Uterus (tissue), 2 donors: ENCODE measurements at regions not wholly inside any gene's neighbourhood (a gene's known extent, or its start where the extent isn't known, plus 50 kb on each side); places are given as distances from the start of the nearest gene placed in this dataset.

Source experiments
- CTCF ChIP-seq, 4 experiments: fragments of 200-600 bp in 2 of 4; fragments of 450-650 bp in 2 of 4; sonication (generic) in 2 of 4; IDR thresholded peaks; one replicate each; pipeline ENCODE4 v1.5.1; 2016 to 2019; ENCODE audit warnings: antibody characterized with exemption in 4 of 4, mild to moderate bottlenecking in 2 of 4, moderate library complexity in 1 of 4
- POLR2A ChIP-seq, 2 donors: fragments of 450-650 bp; IDR thresholded peaks; one replicate each; pipeline ENCODE4 v1.6.1; 2016; ENCODE audit warnings: antibody characterized with exemption in 2 of 2, mild to moderate bottlenecking in 1 of 2, moderate library complexity in 1 of 2

DNA sequence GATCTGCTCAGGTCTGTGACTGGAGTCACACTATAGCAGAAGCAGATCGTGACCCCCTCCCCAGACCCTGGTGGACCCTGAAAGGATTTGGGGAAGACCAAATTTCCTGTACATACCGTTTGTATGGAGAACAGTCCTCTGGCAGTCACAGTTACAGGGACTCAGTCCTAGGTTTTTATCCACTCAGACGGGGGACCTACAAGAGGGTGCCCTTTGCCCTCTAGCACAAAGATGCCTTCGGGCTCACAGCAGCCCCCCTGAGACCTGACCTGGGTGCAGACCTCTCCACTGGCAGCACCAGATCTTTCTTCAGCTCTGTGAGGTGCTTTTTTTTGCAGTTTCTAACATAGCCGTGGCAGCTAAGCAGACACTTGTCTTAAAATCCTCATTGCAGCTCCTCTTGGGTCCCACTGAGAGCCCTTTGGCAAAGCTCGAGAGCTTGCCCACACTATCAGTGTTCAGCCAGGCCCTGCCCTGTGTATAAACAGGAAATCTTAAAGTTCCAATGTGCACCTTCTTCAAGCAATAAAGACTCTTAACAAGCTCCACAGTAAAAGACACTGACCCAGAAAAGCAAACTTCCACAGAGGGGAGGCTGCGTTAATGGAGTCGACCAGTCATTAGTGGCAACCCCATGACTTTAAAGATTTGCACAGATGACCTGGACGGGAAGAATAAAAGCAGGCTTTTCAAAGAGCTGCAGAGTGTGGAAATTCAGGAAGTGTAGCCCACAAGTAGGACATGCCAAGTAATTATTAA is 71.8 kb upstream of the LHFPL2 start:
- TF ChIP-seq CTCF (IDR thresholded peaks at IDR 0.05), result no peak
- no peak for TF ChIP-seq POLR2A (IDR thresholded peaks at IDR 0.05)
